ENCODE measurements at regions not wholly inside any gene's neighbourhood (a gene's known extent, or its start where the extent isn't known, plus 50 kb on each side); places are given as distances from the start of the nearest gene placed in this dataset.

DNA sequence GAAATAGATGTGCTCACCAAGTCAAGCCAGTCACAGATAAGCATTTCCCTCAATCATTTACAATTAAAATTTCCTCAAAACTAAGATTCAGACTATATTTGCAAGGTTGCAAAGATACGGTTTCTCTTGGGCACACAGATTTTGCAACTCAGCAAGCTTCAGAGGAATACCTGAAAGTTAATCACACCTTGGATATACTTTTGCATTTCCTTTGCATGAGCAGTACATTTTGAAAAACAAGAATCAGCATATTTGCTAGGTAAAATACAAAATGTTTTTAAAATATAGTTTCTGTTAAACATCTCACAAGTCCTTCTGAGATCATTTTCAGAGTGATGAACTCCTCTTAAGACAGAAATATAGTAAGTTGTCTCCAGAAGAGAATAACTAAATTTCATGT, 336.9 kb downstream of the DUSP6 start:
- no peak for DNase-seq (ENCODE audit: low read depth)
- H3K4me3 ChIP-seq (ENCODE audit: low read depth, low read length): no peak overlapping the region
- TF ChIP-seq CTCF (IDR thresholded peaks at IDR 0.05; ENCODE audit: insufficient read depth, low read length): no peak

- peak; percentile 65 for DNase-seq (ENCODE audit: low read depth)
- no peak for TF ChIP-seq CTCF (IDR thresholded peaks at IDR 0.05; ENCODE audit: insufficient read depth, low read length)
These were observed 353.9 kb downstream of the DUSP6 start for GRCh38 chr12:88998421-88998820.

DNA sequence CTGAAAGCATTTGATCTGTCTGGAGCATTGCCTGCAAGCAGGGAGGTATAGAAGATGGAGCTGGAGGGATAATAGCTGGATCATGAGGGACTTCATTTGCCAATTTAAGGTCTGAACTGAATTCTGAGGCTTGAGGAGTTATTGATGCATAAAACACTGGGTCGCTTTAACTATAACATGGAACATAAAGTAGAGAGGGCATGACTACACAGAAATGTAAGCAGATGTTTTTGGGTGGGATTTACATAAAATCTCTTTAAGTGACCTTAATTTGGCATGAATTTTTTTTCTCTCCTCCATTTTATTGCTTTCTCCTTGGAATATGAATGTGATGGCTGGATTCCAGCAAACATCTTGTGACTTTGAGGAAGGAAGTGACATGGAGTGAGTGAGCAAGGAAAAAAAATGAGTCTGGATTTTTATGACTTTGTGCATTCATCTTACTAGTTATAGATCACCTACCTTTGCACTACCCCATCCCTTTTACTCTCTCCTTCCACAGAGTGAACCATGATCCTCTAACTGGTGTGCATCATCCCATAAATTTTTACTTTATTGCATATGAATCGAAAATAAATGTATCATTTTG, 356.0 kb downstream of the DUSP6 start:
- no peak for TF ChIP-seq CTCF (IDR thresholded peaks at IDR 0.05; ENCODE audit: insufficient read depth, low read length)
- peak; percentile 15 for DNase-seq (ENCODE audit: low read depth)
- no peak overlapping the region for H3K4me3 ChIP-seq (ENCODE audit: low read depth, low read length)

More at GRCh38 chr12:88998421-88998820, 353.9 kb downstream of the DUSP6 start:
- H3K4me3 ChIP-seq (ENCODE audit: low read depth, low read length): no peak overlapping the region

GRCh38 chr12:88994971-88995370, 357.3 kb downstream of the DUSP6 start:
- no peak overlapping the region for H3K4me3 ChIP-seq (ENCODE audit: low read depth, low read length)
- no peak for TF ChIP-seq CTCF (IDR thresholded peaks at IDR 0.05; ENCODE audit: insufficient read depth, low read length)
- peak; percentile 36 for DNase-seq (ENCODE audit: low read depth)

GRCh38 chr12:88994537-88994936, 357.8 kb downstream of the DUSP6 start:
- H3K4me3 ChIP-seq (ENCODE audit: low read depth, low read length): no peak overlapping the region
- no peak for TF ChIP-seq CTCF (IDR thresholded peaks at IDR 0.05; ENCODE audit: insufficient read depth, low read length)
- peak; percentile 51 for DNase-seq (ENCODE audit: low read depth)

GRCh38 chr12:88993651-88994050, 358.6 kb downstream of the DUSP6 start:
- H3K4me3 ChIP-seq (ENCODE audit: low read depth, low read length): no peak overlapping the region
- peak; percentile 55 for TF ChIP-seq CTCF (IDR thresholded peaks at IDR 0.05; ENCODE audit: insufficient read depth, low read length)
- DNase-seq (ENCODE audit: low read depth): peak; percentile 87

GRCh38 chr12:88986056-88986455, 366.2 kb downstream of the DUSP6 start:
- TF ChIP-seq CTCF (IDR thresholded peaks at IDR 0.05; ENCODE audit: insufficient read depth, low read length): no peak
- peak; percentile 50 for DNase-seq (ENCODE audit: low read depth)
- no peak overlapping the region for H3K4me3 ChIP-seq (ENCODE audit: low read depth, low read length)
